Testis (tissue), 2 donors: ENCODE measurements at regions not wholly inside any gene's neighbourhood (a gene's known extent, or its start where the extent isn't known, plus 50 kb on each side); places are given as distances from the start of the nearest gene placed in this dataset.
A peak's percentile ranks its signal among the peaks of the same experiment; 100 is the strongest.

Source experiments
- DNase-seq: peaks from one replicate; pipeline ENCODE4 v3.0.0-alpha.2; 2019
- H3K27ac ChIP-seq, 2 donors: fragments of 200-600 bp; sonication (generic); one replicate each; pipeline ENCODE4 v1.5.1; 2019
- H3K27me3 ChIP-seq: fragments of 200-600 bp; sonication (generic); one replicate; pipeline ENCODE4 v1.5.1; 2019
- H3K36me3 ChIP-seq: fragments of 200-600 bp; sonication (generic); one replicate; pipeline ENCODE4 v1.5.1; 2017; ENCODE audit warnings: low read depth; ENCODE audit errors: missing control alignments
- H3K4me1 ChIP-seq: fragments of 200-600 bp; sonication (generic); one replicate; pipeline ENCODE4 v1.5.1; 2019
- H3K4me3 ChIP-seq, 2 donors: fragments of 200-600 bp; sonication (generic); one replicate each; pipeline ENCODE4 v1.5.1; 2017 to 2019
- H3K9me3 ChIP-seq: fragments of 200-600 bp; sonication (generic); one replicate; pipeline ENCODE4 v1.5.1; 2017
- CTCF ChIP-seq, 3 experiments: fragments of 450-650 bp in 2 of 3; fragments of 200-600 bp in 1 of 3; sonication (generic) in 1 of 3; IDR thresholded peaks; one replicate each; pipeline ENCODE4 v1.5.1; 2016 to 2019; ENCODE audit warnings: antibody characterized with exemption in 3 of 3, mild to moderate bottlenecking in 2 of 3, moderate library complexity in 1 of 3
- POLR2A ChIP-seq: fragments of 450-650 bp; IDR thresholded peaks from one replicate; pipeline ENCODE4 v1.6.1; 2017; ENCODE audit warnings: antibody characterized with exemption, mild to moderate bottlenecking, moderate library complexity
- WGBS, 2 donors: methylation state at CpG; one replicate each; pipeline ENCODE4 v1.1.5; 2018; 5-methylcytosine and 5-hydroxymethylcytosine counted together
- intact Hi-C: fragments of 100-400 bp; cut with DNase I; formaldehyde crosslinking; loops from one replicate; pipeline ENCODE4 v1.15.1; 2023; ENCODE audit warnings: low total_unique reads

GRCh38 chr21:15138490-15138889 lies 73.7 kb upstream of the NRIP1 start:
- H3K9me3 ChIP-seq = no peaks in the 10 kb centered on the region
- no peak for DNase-seq
- peaks cover 6% of the 10 kb centered on the region for H3K4me1 ChIP-seq
- H3K27ac ChIP-seq = no peak overlapping the region
- WGBS, 2 donors = 32 to 41% methylated on average over 7 of the region's 7 CpGs
- H3K36me3 ChIP-seq = no peaks in the 10 kb centered on the region
- TF ChIP-seq POLR2A (no peak), CTCF (IDR thresholded peaks at IDR 0.05) (no peak)
- no peaks in the 10 kb centered on the region for H3K27me3 ChIP-seq
- H3K4me3 ChIP-seq = no peak overlapping the region
- intact Hi-C loops = no loop called here

DNA sequence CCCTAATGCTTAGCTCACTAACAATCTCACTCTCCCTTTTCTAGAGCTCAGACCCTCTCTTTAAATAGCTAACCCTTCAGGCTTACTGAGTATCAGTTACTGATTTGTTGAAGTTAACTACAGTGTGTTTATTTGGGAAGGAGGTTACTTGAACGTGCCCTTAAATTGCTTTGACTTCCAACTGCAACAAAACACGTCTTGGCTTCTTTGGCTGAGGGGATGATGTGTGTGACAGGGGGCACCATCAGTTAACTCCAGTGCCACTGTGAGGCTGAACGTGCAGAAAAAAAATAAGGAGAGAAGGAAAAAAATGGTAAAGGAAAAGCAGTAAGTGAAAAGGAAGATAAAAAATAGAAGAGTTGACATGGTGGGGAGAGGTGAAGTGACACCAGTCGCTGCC lies 75.1 kb upstream of the NRIP1 start:
- 61 to 77% methylated on average over 4 of the region's 4 CpGs for WGBS, 2 donors
- intact Hi-C loops = no loop called here

DNA sequence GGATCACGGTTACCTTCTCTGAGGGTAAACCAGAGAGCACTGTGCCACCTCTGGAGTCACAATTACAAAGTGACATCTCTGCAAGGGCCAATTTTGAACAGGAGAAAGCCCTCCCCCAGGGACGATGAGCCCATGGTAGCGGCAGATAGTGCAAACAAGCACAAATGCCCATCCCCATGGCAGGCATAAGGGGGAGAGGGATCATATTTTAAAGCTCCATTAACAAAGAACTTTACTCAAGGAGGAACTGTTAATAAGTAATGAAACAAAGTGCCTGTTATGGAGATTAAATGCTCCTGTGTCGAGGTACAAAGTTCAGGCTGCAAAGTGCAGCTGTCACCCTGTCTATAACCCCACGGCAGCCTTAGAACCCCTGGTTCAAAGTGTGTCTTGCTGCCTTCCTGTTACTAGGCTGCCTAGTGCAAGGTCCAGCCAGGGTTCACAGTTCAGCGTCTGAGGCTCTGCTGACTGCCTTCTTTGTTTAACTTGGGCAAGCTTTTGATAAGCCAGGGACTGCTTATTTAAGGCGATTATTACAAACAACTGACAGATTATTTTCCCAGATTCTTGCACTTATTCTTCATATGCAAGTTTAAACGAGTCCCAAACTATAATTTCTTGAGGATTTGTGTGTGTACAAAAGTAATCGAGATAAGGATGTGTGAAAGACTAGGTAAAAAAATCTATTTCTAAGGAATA lies 75.7 kb upstream of the NRIP1 start:
- TF ChIP-seq CTCF (IDR thresholded peaks at IDR 0.05) (no peak), POLR2A (no peak)
- no peak overlapping the region for H3K27ac ChIP-seq
- intact Hi-C loops = no loop called here
- H3K4me3 ChIP-seq = no peak overlapping the region
- 42 to 58% methylated on average over 9 of the region's 9 CpGs for WGBS, 2 donors
- peak; percentile 74 for DNase-seq
- H3K36me3 ChIP-seq = no peaks in the 10 kb centered on the region
- H3K9me3 ChIP-seq = no peaks in the 10 kb centered on the region
- H3K27me3 ChIP-seq = no peaks in the 10 kb centered on the region
- H3K4me1 ChIP-seq = peaks cover 6% of the 10 kb centered on the region

More for the DNA sequence above, 75.1 kb upstream of the NRIP1 start:
- Histone ChIP-seq H3K4me3 (no peak overlapping the region), H3K4me1 (peaks cover 6% of the 10 kb centered on the region), H3K27me3 (no peaks in the 10 kb centered on the region), H3K27ac (no peak overlapping the region), H3K9me3 (no peaks in the 10 kb centered on the region), H3K36me3 (no peaks in the 10 kb centered on the region)
- no peak for TF ChIP-seq CTCF (IDR thresholded peaks at IDR 0.05)
- no peak for TF ChIP-seq POLR2A
- no peak for DNase-seq

- DNase-seq = no peak
- WGBS, 2 donors = 77 to 85% methylated on average over 8 of the region's 8 CpGs
- H3K4me3 ChIP-seq = no peak overlapping the region
- no peaks in the 10 kb centered on the region for H3K27me3 ChIP-seq
- H3K27ac ChIP-seq = no peak overlapping the region
- TF ChIP-seq CTCF (IDR thresholded peaks at IDR 0.05) (no peak), POLR2A (no peak)
- intact Hi-C loops = no loop called here
- peaks cover 6% of the 10 kb centered on the region for H3K4me1 ChIP-seq
- no peaks in the 10 kb centered on the region for H3K36me3 ChIP-seq
- H3K9me3 ChIP-seq = no peaks in the 10 kb centered on the region
These were observed 76.6 kb upstream of the NRIP1 start for GRCh38 chr21:15141261-15141970.
